GM19328 (cell line): ENCODE measurements at regions not wholly inside any gene's neighbourhood (a gene's known extent, or its start where the extent isn't known, plus 50 kb on each side); places are given as distances from the start of the nearest gene placed in this dataset.
"Not testable (repeated sequence)": the region's sequence is repeated elsewhere in the genome, so short reads cannot be mapped to it uniquely, and the experiment has no call there.

Experiments
- ATAC-seq: cut with Tn5 transposase; IDR thresholded peaks from one replicate; pipeline ENCODE4 v1.9.1; 2021; ENCODE audit warnings: mild to moderate bottlenecking, moderate library complexity; ENCODE audit not compliant: unreplicated experiment

DNA sequence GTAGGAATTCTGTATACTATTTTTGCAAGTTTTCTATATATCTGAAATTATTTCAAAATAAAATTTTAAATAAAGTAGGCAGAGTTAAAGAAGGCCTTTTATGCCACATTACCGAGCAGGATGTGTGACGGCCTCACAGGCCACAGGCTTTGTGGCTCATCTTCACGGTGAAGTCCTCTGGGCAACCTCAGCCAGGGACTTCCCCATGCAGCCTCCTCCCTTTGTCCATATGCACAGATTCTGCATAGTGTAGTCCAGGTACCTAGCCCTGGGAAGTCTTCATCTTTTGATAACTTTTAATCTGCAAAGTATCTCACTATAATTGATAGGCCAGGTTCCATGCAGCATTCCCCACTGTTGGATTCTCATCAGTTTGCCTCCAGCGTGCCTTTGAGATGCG is 62.8 kb downstream of the ARHGAP11B start:
- not testable (repeated sequence) for ATAC-seq

DNA sequence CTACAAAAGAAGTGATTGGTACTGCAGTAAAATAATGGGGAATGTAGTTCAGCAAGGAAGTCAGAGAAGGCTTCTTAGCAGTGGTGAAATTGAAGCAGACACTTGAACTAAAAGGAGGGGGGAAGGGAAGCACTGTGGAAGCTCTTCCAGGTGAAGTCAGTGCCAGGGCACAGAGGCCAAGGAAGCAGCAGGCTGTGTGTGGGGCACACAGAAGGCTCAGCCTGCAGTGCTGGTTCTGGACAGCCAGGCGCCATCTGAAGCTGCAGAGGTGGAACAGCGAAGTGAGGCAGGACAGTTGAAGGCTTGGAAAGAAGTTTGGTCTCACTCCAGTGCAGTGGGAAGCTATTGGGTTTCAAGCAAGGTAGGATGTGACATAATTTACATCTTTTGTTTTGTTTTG is 64.2 kb downstream of the ARHGAP11B start:
- ATAC-seq = not testable (repeated sequence)

DNA sequence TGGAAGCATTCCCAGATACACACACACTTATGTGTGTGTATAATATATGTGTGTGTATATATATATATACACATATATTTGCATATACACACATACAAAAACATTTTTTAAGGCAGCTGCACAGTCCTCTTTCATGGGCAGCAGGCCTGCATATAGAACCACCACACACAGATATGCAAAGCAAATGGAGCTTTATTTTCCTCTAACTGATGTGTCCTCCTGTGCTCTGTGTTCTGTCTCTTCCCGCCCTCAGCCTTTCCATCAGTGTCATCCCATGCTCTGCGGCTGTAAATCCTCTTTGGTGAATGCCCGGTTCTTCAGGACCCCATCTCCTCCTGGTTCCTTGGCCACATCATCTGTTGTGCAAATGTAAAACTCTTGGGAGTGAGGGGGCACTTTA is 69.9 kb downstream of the ARHGAP11B start:
- not testable (repeated sequence) for ATAC-seq

DNA sequence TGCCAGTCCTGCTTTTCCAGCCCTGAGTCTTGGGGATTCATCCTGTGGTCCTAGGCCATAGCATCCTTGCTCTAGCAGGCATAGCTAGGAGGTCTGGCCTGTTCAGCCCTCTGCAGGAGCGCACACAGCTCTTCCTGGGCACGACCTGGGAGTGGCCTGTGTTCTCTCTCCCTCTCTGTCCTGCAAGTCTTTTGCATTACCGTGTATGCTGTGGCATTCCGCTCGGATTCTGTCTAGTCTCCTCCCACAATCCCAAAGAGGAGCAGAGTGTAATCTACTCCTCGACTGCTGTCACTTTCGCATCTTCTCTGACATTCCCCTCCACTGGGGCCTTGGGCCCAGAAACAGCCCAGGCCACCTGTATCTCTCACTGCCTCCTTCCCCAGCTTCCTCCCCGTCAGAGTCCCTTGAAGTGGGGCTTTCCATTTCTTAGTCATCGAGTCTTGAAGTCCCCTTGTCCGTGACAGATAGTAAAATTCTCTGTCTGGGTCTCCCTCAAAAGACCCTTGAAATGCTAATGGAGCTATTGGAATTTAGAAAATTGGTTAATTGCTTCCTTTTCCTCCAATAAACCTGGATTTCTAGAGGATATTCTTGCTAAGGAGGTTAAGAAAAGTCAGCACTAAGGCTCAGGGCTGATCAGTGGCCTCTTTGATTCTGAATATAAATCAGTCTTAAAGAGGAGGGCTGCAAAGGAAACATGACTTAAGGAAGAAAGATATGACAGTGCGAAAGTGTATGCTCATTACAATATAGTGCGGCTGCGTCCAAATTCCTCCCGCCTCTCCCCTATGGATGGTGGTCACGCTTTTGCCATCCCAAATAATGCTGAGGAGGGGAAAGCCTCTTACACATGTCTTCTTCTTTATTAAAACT is 70.7 kb downstream of the ARHGAP11B start:
- peak; percentile 57 for ATAC-seq

DNA sequence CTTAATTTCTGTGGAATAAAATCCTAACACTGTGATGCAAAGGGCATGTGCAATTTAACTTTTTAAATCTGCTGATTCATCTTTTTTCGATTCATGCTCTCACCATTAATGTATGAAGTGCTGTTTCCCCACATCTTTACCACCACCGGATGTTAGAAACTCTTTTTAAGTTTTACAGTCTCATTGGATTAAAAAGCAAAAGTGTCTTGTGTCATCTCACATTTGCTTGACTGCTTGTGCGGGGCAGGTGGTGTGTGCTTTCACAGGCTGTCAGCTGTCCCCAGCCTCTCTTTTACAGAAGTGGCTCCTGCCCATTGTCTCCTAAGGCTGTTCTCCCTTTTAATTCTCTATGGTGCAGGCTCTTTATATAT is 71.4 kb downstream of the ARHGAP11B start:
- peak; percentile 57 for ATAC-seq

DNA sequence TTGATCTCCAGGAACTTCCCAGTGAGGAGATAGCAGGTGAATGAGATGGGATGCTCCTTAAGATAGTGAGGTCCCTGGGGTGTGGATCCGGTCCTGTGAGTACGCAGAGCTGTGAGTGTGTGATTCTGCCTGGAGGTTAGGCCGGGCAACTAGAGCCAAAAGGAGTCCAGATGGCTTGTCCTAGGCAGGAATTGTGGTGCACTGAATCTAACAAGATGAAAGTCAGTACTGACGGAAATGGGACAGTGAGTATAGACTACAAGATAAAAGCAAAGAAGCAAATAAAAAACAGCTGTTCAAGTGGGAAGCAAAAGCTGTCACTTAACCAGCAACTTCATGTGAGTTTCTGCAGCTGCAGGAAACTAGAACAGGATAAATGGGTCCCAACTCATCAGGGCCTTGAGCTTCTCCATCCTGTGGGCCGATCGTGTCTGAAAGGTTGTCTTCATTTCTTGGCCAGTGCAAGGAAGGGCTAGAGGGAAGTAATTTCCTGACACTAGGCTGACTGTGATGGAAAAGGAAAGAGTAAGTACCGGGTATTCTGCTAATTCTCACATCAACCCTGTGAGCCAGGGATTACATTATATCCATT is 74.2 kb downstream of the ARHGAP11B start:
- ATAC-seq = not testable (repeated sequence)

DNA sequence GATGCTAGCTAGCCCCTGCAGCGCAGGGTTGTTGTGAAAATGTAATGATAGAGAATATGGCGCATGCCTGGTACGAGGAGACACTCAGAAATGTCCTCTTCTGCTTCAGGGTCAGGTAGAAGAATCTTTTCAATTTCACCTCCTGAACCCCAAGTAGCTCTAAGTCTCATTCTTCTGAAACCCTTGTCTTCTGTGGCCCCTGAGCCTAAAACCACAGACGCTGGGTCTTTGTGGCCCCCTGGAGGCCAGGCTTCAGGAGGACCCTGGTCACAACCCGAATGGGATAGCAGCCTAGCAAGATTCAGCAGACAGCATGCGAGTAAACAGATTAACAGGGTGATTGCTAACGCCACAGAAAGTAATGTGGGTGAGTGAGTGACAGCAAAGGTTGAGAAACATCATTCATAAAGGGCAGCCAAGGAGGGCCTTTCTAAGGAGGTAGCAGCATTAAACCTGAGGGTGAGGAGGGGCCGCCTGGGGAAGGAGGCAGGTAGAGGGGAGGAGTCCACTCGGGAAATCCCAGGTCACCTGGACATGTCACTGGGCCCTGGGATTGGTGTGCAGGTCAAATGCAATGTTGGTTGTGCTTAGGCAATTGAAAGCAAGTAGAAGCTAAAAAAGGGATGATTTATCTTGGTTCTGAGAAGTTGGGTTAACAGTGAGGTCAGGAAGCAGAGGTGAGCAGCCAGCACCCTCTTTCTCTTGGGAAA is 82.2 kb downstream of the ARHGAP11B start:
- not testable (repeated sequence) for ATAC-seq

DNA sequence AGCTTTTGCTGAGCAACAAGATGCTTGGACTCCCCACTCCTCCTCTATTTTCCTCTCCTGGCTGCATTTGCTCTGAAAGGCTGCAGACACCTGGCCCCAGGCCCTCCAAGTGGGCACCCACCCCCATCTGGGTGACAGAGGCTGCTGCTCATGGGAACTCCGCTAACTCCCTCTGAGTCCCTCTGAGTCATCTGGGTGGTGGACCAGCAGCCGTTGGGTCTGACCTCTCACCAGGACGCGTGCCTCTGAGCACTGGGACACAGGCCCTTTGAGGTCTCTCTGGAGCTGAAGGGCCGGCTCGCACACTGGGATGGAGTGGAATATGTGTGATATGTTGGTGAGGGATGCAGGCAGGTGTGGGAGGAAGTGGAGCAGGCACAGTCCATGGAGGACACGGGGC is 82.9 kb downstream of the ARHGAP11B start:
- not testable (repeated sequence) for ATAC-seq

DNA sequence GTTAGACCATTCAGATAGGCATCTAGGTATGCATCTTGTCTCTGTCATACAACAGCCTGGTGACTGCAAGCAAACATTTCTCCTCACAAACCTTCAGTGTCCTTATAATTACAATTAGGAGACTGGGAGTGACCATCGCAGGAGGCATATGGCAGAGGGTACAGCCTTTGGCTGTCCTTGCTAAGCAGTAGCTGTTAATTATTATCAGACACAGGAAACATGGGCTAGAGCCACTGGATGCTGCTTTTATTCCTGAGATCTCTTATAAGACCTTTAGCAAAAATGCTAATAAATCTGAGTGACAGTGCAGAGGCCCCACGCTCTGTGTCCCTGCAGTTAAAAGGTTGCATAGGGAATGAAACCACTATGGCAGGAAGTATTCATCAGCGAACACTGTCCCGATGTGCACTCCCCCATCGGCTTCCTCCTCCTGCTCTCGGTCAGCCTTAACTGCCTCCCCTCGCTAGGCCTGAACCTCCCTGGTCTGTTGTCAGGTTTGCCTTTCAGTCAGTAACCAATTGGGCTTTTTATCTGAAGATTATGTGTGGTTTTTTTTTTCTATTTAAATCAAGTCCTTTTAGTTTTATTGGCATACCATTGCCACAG is 92.2 kb downstream of the ARHGAP11B start:
- ATAC-seq = not testable (repeated sequence)

DNA sequence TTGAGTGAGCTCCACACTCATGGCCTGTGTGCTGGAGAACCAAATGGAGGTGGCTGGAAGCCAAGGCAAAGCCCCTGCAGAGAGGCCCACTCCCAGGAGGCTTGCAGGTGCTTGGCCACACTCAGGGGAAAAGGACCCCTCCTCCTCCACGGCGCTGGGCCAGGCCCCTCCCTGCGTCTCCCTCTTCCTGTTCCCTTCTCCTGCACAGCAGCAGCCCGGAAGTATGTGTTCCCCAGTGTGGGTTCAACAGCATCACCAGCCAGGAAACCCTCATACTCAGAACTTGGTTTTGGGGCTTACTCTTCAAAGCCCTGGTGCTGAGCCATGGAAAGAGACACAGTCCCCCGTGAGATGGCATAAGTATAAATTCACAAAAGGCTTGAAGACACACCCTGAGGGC is 93.4 kb downstream of the ARHGAP11B start:
- not testable (repeated sequence) for ATAC-seq

DNA sequence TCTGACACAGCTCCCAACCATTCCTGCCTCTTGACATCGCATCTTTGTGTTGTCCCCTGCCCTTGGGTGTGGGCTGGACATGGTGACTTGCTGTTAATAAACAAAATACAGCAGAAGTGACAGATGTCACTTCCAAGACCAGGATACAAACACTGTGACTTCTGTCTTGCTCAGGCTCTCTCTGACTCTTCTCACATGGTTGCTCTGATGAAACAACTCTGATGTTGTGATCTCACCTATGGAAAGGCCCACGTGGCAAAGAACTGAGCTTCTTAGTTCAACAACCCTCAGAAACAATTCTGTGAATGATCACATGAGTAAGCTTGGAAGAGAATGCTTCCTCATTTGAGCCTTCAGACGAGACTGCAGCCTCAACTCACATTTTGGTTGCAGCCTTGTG is 94.9 kb downstream of the ARHGAP11B start:
- ATAC-seq = not testable (repeated sequence)

DNA sequence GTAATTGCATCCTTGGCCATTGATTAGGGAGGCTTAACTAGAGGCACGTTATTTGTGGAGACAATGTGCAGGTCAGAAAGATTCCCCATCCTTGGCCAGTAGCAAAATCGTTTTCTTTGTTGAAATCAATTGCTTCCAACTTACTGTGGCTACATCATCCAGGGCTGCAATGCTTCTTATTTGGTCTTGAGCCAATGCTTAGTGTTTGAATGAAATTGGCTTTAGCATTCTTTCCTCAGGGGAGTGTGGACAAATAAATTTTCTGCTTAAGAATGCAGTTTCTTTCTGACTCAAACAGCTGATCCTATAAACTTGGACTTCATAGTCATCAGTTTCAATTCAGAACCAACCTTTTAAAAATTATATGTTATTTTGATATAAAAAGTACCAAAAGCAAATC is 95.6 kb downstream of the ARHGAP11B start:
- ATAC-seq = not testable (repeated sequence)

DNA sequence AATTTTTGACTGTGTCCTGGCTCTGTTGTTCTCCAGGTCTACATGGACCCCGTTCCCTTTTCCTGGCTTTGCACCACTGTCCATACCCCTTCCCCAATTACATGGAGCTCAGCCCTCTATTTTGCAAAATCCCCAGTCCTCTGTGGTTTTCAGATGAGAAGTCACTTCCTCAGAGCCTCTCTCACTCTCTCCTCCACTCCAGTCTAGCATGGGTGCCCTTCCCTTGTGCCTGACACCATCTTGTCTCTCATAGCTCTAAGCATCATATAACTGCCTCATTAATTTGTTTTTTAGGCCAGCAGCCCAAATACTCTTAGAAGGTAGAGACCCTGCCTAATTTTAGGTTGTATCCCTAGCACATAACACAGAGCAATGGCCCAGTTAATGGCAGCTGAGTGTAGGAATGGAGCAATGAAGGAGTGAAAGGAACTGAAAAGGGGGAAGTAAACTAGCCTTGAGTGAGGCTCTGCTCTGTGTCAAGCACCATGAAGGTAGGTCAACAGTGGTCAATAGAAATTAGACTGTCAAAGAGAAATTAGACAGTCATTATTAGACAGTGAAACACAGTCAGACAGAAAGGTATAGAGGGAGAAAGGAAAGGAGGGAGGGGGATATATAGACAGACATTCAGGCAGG is 97.7 kb downstream of the ARHGAP11B start:
- not testable (repeated sequence) for ATAC-seq

DNA sequence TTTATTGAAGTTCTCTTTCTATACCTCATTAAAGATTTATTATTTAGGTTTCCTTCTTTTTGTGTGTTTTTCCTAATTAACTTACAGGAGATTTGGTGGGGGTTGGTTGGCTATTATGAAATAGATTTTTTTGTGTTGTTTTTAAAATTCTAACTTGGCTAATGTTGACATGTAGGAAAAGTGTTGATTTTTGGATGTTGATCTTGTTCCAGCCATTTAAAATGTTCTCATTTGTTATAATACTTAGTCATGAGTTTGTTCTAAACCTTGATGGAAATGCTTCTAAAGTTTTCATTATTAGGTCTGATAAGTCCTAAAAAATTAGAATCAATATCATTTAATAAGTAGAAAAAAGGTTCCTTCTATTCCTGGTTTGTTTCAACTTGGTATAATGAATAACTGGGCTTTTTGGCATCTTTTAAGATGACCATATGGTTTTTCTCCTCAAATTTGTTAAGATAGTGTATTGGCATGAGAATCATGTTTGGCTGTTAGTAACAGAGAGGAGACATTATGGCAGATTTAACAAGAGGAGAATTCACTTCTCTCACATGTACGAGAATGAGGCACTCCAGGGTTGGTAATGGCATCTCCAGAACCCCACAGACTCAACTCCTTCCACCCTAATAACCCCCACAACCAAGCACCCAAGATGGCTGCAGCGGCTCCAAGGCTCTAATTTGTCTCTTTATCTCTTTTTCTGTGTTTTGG is 104.1 kb downstream of the ARHGAP11B start:
- ATAC-seq = not testable (repeated sequence)

DNA sequence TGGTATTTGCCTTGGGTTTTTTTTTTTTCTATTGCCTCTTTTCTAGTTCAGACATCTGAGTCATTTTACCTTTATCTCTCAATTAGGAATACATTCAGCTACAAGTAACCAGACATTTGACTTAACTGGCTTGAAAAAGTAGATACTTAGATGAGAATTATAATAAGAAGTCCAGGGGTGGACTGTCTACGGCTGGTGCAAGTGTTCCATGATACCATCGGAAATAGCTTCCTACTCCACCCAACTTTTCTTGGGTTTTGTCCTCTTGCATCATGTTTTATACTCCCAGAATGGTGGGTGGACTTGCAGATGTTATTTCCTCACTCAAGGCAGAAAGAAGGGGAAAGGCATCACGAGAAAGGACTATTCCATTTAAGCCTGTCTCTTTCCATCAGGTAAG is 104.7 kb downstream of the ARHGAP11B start:
- not testable (repeated sequence) for ATAC-seq

DNA sequence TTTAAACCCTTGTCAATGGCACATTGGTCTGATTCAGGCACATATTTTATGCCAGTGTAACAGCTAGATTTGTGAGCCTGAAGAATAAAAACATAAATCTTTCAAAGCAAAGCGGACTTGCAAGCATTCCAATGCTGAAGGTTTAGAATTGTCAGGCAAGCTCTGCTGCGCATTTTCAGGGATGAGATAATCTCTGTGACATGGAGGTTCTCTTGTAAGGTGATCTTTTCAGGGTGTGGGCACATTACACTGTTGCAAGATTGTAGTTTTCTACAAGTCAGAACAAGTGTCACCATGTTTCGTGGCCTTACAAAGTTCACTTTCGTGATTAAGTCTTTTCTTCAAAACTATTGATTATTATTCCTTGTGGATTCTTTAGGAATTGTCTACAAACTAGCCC is 106.2 kb downstream of the ARHGAP11B start:
- not testable (repeated sequence) for ATAC-seq

DNA sequence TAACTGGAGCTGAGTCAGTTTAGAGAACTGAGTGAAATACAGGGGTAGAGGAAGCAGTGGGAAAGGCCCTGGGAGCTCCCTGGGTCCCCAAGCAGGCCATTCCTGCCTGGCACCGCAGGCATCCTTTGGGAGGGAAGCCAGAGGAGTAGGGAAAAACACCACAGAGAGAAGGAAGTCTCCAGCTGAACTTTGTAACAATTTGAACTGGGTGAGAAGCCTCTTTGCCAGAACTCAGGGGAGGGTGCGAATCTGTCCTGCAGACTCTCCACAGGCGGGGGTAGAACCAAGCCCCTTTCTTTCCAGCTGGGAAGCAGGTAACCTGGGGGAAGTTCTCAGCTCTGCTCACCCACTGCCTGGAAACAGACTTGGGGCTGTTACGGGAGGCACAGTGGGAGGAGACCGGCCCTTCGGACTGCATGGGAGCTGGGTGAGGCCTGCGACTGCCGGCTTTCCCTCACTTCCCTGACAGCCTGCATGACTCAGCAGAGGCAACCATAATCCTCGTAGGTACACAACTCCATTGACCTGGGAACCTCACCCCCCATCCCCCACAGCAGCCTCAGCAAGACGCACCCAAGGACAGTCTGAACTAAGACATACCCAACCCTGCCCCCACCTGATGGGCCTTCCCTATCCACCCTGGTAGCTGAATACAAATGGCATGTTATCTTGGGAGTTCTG is 110.1 kb downstream of the ARHGAP11B start:
- ATAC-seq = not testable (repeated sequence)

DNA sequence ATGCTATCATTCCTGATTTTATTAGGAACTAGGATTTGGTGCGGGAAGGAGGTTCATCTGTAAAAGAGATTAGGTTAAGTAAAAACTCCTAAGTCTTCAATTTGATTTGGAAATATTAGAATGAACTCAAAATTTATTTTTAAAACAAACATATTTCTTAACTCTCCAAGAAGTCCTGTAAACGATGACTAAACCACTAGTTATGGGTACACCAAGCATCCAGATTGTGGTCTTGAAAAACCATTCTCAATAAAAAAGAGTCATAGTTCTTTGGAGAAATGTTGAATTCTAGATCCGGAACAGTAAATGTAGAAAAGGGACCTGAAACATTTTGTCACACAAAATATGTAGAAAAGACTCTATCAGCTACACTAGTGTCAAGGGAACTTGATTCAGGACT is 116.9 kb downstream of the ARHGAP11B start:
- ATAC-seq = not testable (repeated sequence)

DNA sequence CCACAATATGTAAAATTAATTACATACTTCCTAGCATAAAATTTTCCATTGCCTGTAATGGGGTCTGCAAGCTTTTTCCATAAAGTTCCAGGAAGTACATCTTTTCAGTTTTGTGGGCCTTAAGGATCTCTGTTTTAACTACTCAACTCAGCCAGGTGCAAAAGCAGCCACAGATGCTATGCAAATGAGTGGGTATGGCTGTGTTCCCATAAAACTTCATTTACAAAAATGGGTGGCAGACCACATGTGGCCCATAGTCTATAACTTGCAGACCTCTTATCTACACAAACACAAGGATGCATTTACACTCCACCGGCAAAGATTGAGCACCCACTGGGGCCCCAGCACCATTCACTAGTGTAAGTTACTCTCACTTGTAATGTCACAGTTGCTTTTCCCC is 123.1 kb downstream of the ARHGAP11B start:
- ATAC-seq = not testable (repeated sequence)
